NCI-H2171 treated with DMSO at 0.1 percent for 48 hours (cell line): ENCODE measurements at regions not wholly inside any gene's neighbourhood (a gene's known extent, or its start where the extent isn't known, plus 50 kb on each side); places are given as distances from the start of the nearest gene placed in this dataset.
"Not testable (repeated sequence)": the region's sequence is repeated elsewhere in the genome, so short reads cannot be mapped to it uniquely, and the experiment has no call there.

Experiments used
- DNase-seq: peaks from one replicate; lab custom pipeline; 2025; lab: John Stamatoyannopoulos, UW

DNA sequence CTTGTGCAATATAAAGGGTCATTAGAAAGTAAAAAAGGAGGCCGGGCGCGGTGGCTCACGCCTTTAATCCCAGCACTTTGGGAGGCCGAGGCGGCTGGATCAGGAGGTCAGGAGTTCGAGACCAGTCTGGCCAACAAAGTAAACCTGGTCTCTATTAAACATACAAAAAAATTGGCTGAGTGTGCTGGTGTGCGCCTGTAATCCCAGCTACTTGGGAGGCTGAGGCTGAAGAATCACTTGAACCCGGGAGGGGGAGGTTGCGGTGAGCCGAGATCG is 102.8 kb upstream of the TMPRSS2 start:
- not testable (repeated sequence) for DNase-seq

DNA sequence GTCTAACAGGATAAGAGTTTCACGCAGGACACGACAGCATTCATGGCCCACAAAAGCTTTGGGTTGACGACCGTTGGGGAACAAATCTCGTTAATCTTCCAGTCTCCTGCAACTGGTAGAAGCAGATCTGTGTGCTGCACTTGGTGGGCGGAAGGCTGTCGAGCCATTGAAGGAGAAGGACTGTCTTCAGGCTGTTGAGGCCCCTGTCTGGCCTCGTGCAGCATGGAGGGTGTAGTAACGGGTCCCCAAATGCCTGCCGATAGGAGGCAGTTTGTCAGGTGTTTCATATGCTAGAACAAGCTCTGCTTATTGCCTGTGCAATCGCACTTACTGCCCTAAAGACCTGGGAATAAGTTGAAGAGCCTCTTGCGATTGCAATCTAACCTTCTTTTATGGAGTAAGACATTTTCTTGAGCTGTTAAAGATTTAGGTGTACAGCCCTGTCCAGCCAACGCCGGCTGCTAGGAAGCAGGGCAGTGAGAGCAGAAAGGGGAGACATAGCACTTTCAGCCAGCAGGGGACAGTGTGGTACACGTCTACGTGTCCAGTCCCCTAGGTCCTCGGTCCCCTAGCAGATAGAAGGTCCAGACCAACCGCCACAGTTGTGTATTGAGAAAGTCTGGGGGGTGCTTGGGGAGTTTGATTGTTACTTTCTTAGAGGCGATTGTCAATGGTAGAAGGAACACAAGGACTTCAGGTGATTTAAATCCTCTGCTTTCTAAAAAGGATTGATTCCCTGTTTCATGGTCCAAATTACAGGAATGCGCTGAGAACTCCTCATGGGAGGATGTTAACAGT is 102.3 kb upstream of the TMPRSS2 start:
- DNase-seq = no peak

DNA sequence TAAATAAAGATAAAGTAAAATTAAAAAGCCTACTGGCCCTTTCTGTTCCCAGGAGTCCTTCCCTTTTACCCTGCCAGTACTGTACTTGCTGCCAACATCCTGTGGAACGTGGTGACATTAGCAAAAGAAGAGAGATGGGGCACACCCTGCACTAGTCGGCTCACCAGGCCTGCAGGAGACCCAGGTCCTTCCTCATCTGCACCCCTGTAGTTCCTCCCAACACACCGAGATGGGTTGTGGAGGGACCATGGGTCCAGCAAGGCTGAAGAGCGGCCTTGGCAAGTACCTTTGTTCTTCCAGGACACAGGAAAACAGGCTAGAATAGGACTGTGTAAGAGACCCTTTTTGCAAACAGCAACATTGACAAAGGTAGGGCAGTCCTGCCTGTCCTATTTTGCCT is 98.7 kb upstream of the TMPRSS2 start:
- DNase-seq = no peak

DNA sequence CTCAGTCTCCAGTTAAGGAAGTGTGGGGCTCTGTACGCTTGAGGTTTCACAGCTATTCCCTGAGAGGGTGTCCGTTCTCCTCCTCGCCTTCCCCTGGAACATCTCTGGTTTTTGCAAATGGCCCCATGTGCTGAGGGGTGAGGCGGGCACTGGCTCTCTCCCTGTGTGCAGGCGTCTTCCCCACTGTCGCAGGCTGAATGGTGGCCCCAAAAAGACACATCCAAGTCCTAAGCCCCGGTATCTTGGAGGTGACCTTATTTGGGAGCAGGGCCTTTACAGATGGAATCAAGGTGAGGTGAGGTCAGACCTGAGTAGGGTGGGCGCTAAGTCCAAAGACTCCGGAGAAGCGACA is 98.0 kb upstream of the TMPRSS2 start:
- DNase-seq = no peak

DNA sequence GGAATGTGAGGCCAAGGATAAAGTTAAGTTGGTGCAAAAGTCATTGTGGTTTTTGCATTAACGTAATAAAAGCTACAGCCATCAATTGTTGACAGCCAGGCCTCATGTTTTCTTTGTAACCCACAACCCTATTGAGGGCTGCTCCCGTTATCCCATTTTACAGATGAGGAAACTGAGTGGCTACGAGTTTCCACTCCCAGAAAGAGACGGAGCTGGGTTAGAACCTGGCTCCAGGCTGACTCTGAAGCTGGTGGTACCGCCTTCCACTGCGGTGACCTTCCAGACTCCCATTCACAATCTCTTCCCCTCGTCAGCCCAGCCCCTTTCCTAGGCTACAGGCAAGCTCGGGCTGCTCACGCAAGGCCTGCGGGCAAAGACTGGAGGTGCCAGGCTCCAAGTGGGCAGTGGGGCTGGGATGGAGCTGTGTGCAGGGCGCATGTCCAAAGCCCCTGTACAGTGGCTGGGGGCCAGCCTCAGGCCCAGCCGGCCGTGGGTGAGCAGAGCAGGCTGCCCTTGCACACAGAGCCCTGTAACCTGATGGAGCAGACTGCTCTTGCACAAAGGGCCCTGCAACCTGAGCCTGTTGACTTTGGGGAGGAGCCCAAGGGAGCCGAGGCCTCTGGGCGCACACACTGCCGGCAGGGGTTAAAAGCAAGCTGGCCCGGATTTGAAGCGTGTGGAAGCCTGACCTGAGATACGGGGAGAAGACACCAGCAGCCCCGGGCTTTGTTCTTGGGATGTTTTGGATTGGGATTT is 97.4 kb upstream of the TMPRSS2 start:
- DNase-seq = no peak

DNA sequence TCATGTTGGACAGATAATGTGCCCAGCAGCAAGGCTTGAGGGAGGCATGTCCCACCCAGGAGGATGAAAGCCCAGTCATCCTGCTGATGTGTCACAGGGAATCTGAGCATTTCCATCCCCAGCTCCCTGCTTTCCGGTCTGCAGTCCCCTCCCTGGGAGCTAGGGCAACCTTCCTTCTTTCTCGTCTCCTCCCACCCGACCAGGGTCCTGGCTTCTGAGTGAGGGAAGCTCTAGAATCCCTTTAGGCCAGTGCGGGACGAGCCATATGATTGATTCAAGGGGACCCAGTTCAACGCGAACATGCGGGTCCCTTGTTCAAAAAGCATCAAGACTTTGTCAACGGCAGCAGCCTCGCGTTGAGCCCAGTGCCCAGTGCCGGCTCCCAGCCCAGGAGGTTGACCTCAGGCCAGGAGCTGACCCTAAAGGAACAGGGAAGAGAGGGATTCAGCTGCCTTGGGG is 96.7 kb upstream of the TMPRSS2 start:
- DNase-seq = no peak

DNA sequence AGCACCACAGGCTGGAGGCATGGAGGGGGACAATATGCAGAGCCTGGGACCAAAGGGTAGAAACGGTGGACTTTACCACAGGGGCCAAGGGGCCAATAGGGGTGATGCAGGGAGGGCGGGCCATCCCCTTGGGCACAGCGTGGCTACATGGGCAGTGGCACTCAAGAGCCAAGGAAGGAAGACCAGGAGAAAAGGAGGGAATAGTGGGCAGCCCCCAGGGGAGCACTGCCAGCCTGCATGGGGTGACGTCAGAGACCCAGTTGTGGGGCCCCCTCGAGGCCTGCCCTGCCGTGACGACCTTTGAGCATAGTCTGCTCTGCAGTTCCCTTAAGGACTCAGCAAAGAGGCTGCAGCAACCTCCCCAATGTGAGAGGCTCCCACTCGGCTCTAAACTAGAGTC is 95.5 kb upstream of the TMPRSS2 start:
- no peak for DNase-seq

DNA sequence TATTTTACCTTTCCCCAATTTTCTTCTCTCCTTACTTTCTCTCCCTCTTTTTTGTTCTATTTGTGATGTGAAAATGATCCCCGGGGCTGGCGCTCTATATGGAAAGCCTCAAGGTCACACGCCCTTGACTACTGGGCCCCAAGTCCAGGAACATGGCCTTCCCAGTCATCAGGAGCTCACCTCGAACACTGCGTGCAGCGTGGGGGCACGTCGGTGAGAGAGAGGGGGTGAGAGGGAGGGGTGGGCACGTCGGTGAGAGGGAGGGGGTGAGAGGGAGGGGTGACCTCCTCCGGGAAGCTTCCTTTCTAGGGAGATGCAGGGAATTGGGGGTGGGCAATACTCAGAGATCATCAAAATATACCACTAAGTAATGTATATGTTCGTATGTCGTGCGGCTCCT is 94.6 kb upstream of the TMPRSS2 start:
- no peak for DNase-seq

DNA sequence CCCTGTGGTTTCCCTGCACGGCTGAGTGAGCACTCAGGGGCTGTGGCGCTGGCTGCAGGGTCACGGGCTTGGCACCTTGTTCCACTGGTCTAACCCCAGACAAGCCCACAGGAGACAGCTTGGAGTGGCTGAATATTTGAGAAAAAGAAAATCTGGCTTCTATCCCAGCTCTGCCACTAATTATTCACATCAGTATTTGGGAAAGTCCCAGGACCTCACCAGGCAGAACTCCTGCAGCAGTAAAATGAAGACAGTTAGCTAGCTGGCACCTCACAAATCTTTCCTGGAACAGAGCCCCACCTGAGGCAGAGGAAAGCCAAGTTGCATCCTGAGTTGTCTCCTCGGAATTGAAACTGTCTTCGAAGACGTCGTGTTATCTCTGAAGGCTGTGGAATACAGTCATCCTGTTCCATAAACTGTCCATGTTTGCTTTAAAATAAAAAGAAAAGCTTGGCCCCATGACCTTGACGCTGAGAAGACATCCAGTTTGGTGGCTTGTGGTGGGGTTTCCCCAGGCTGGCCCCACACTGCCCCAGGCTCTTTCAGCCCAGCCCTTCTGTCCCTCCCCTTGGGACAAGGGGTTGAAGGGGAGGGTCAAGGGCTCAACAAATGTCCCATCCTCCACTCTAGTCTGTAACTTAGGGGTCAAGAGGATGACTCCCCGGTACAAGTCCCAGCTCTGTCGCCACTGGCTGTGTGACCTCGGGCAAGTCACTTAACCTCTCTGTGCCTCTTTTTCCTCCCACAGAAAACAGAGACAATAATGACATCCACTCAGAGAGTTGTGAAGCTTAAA is 93.8 kb upstream of the TMPRSS2 start:
- no peak for DNase-seq

DNA sequence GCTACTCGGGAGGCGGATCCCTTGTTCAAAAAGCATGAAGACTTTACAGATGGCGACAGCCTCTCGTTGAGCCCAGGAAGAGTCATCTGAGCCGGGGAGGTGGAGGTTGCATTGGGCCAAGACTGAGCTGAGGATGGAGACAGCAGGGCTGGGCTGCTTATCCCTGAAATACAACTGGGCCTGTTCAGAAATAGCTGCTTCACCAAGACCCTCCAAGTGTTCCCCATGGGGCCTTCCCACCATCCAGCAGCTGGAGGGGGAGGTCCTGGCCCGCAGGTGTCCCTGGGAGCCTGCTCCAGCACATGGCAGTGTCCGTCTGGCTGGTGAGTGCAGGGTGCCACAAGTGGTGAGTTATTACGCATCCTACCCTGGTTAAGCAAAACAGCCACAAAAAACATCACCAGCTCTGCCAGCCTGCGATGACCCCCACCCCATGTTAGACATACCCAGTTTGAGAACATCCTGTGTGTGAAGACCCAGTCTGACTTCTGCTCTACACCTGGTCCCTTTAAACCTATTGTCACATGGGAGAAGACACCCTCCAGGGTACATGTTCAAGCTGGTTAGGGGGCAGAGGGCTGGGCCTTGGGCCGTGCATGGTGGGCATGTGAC is 93.1 kb upstream of the TMPRSS2 start:
- DNase-seq = no peak

DNA sequence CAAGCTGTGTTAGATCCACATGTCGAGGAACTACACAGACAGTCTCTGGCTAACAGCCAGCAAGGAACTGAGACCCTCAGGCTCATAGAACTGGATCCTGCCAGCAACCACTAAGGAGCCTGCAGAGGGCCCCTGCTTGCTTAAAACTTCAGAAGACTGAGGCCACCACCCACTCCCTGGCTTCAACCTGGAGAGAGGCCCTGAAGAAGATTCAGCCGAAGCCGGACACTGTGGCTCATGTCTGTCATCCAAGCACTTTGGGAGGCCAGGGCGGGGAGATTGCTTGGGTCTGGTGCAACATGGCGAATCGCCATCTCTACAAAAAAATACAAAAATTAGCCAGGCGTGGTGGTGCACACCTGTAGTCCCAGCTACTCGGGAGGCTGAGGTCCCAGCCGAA is 92.6 kb upstream of the TMPRSS2 start:
- no peak for DNase-seq

DNA sequence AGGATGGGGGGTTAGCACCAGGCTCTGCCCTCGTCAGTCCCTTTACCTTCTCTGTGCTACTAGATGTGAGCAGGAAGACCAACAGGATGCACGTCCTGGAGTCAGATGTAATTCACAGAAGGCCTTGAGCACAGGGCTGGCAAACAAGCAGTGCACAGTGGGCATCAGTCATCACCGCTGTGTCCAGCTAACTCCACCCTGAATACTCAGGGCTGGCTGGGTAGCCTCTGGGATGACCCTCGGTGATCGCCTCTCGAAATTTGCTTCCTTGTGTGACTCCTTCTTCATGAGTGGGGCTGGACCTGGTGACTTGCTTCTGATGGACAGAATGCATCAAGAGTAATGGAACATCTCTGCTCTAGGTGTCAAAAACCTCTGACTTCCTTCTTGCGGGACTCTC is 92.2 kb upstream of the TMPRSS2 start:
- no peak for DNase-seq

DNA sequence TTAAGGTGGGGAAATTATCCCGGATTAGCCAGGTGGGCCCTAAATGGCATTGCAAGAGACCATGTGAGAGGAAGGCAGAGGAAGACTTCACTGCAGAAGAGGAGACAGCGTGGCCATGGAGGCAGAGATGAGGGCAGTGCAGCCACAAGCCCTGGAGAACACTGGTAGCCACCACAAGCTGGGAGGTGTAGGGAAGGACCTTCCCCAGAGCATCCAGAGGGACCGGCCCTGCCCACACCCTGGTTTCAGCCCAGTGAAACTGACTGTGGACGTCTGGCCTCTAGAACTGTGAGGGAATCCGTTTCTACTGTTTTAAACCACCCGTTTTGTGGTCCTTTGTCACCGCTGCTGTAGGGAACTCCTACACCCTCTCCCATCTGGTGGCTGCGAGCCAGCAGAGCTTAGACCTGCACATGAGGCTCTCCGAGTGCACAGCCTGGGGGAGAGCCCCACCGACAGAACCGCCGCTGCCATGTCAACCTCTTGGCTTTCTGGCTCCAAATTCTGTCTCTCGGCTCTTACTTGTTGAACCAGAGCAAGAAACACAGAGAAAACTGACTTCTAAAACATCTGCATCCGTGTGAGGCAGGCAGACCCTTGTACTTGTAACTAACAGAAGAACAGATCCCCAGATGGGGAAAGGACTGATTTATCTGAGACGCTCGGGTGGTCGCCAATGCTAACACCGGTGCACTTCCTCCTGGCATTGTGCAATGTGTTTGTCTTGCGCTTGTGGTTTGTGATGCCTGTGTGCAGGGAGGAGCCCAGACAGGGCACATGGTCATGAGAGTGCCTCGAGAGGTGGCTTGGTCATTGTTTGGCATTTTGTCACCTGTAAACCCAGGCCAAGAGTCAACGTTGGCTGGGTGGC is 90.8 kb upstream of the TMPRSS2 start:
- no peak for DNase-seq

DNA sequence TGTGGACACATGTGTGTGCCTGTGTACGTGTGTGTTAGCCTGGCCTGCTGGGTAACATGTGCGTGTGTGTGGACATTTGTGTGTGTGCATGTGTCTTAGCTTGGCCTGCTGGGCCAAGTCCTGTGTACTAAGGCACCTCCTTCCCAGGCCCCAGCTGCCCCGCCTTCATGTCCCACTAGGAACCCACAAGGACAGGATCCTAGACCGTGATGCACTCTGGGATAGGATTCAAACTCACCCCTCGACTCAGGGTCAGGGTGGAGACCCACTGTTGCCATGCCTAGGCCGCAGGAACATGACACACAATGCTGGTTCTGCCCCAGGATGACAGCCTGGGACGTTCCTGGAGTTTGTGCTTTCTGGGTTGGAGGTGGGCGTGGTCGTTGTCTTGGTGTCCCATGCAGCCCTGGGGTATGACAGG is 89.9 kb upstream of the TMPRSS2 start:
- no peak for DNase-seq

DNA sequence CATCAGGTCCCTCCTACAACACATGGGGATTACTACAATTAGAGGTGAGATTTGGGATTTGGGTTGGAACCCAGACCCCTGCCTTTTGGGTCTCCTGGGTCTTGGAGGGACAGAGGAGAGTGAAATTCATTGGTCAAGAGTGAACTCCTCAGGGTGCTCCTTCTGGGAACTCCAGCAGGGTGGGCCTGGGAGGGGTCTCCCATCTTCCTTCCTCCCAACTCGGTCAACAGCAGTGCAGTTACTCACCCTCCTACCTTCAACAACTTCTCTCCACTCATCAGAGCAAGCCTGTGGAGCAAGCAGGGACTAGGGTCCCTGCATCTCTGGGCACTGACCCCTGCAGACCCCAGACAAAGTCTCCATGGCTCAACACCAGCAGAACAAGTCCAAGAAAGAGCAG is 89.3 kb upstream of the TMPRSS2 start:
- DNase-seq = no peak

DNA sequence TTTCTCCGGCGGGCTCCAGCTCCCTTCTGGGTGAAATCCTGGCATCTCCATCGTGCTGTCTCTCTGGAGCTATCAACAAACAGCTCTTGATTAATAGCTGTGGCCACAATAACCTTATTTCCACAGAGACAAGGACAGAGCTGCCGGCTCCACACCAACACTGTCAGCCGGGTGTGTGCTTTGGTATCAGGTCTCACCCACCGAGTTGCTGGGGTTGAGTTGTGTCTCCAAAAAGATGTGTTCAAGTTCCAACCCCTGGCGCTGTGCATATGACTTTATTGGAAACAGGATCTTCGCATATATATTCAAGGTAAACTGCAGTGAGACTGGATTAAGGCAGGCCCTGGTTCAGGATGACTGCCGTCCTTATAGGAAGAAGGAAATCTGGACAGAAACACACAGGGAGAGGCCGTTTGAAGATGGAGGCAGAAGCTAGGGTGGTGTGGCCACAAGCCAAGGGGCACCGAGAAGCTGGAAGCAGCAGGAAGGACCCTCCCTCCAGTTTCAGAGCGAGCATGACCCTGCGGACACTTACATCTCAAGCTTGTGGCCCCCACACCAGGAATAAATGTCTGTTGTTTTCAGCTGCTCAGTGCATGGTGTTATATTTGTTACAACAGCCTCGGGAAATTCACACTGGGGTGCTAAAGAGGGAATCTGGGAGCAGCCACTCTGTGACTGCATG is 88.4 kb upstream of the TMPRSS2 start:
- no peak for DNase-seq

DNA sequence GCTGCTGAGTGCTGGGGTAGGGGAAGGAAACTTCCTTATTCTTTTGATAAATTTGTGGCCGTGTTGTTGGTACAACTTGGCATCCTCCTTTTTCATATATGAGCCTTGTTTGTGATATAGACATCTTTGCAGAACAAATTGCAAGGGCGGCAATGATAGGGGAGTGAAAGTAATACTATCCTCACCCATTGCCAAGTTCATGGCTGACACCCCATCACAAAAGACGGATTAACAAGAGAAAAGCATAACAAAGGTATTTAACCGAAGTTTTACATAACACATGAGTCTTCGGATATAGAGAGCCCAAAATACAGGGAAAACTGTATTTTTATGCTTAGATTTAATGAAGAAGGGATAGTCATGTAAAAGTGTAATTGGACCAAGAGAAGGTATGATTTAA is 86.3 kb upstream of the TMPRSS2 start:
- DNase-seq = no peak

DNA sequence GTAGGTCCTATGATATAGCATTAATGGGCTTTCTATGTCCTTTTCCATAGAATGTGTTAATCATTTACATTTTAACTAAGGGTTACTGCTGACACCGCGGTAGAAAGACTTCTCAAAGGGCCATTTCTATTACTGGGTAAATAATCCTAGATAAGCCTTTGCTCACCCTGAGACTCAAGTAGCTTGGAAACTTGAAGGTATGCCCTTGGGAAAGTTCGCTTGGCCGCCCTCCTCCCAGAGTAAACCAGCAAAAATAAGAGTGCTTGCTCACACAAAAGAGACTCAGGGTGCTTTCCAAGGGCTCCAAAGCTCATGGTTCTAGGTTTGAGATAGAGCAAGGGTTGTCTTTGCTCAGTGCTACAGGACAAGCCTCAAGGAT is 85.8 kb upstream of the TMPRSS2 start:
- DNase-seq = no peak

DNA sequence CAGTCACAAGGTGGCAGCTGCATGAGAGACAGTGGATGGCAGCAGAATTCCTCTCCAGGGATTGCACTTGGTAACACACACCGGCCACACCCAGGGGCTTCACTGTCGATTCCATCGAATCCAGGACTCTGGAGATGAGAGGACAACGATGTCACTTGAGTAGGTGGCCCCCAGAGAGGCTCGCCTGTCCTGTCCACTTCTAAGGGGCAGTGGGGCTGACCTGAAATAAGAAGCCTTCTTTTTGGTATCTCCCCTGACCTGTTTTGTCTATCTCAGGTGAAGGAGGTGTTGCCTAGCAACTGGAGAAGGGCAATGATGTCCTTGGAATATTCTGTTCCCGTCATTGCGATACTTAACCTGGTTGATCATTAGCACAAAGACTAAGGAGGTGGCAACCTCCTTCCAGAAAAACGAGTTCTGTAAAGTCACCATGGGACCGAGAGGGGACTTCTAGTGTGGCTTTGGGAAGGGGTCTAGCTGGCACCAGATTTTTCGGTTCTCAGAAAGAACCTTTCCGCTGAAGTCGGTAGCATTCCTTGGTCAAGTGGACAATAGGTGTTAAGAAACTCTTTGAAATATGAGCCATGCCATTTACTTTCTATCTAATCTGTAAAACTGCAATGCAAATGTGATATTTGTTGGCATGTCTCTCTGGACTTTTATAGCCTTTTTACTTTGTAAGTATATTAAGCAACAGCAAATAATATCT is 85.2 kb upstream of the TMPRSS2 start:
- no peak for DNase-seq

DNA sequence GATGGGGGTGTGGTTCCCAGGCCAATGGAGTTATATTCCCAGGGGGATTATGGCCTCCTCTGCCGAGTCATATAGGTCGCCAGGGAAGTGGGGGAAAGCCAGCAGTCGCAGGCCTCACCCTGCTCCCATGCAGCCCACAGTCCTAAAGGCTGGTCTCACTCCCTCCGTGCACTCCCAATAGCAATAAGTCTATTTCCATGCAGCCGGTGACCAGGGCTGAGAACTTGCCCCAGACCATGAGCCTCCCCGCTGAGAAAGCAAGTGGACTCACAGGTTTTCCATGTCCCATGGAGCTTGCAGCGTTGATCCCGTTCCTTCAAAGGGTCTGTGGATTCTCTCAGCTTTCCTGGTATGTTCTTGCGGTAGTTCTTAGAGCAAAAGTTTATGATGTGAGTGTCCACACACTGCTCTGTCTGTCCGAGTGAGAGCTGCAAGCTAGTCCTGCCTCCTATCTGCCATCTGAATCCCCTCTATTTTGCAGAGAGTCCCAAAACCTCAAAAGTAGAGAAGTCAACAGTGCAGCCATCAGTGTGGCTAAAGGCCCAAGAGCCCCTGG is 81.7 kb upstream of the TMPRSS2 start:
- no peak for DNase-seq
